Hypothalamus (tissue), 51 donors: ENCODE measurements at regions not wholly inside any gene's neighbourhood (a gene's known extent, or its start where the extent isn't known, plus 50 kb on each side); places are given as distances from the start of the nearest gene placed in this dataset.
A peak's percentile ranks its signal among the peaks of the same experiment; 100 is the strongest.
"Not testable (repeated sequence)": the region's sequence is repeated elsewhere in the genome, so short reads cannot be mapped to it uniquely, and the experiment has no call there.

Source experiments
- DNase-seq, 51 donors: peaks; one replicate each; lab custom pipeline; 2025; lab: John Stamatoyannopoulos, UW

DNA sequence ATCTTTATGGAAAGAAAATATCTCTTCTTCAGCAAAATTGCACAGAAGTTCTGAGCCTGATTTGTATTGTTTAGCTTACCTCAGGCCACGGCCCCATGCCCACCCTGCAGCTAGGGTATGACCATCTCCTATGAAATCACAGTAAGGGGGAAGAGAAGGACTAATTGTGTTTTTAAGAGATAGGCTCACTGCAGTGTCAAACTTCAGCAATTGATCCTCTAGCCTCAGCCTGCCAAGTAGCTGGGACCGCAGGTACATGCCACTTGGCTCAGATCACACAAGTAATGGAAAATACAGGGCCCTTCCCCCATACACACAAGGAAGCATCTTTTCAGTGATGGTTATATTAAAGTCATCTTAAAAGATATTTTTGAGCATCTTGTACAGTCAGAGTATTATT is 60.0 kb downstream of the DMAC1 start:
- DNase-seq, result no peak

DNA sequence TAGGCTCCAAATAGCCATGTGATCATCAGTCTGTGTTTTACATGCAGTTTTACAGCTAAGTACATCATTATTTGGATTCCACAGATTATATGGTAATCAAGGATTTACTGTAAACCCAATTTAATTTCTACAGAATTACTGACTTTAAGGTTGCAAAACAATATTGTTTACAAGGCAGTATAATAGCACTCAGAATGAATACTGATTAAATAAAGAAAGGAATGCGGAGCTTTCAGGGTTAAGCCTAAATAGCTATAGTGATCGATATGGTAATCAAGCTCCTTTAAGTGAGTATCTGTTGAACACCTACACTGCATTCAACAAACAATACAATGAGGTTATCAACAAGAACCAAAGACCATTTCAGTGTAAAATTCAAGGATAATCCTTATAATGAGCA is 64.3 kb downstream of the DMAC1 start:
- DNase-seq, result no peak

DNA sequence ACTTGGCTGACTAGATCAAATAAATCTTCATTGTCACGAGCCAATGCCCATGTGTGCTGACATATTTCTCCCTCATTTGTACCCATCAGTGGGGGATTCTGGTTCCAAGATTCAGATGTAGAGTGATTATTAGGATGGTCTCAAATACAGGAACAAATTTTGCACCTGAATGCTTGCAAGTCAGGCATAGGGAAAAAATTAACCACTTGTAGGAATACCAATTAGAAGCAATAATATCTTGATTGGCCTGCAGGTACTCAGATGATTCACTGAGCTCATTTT is 69.5 kb downstream of the DMAC1 start:
- DNase-seq, result no peak

DNA sequence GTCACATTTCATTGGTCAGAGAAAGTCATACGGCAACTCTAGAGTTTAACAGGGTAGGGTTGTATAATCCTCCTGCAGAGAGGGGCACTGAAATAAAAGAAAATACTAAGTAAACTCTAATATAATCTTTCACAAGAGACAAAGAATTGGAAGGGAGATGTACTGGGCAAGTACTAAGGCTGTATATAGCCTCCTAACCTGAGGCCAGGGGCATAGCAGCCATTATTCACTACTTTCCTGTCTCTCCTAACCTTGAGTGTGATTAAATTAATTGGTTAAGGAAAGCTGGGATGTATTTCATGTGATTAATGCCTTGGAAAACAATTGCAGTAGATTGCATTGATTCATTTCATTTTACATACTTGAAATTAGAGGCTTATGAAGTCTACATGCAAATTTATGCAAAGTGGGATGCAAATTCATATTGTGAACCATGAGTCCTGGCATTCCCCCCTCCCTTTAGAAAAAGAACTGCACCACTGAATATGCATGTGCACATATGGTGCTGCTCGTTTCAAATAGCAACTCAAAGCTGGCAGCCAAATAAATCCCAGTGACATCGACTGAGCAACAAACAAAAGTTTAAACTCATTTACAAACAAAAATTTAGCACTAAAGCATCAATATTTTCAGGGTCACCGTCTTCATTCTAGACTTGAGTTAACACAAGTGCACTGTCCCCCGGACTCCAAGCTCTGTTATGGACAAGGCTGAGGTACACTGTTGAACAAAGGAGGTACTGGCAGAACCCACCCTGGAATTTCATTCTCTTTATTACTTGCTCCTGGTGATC is 70.0 kb downstream of the DMAC1 start:
- DNase-seq, result no peak

DNA sequence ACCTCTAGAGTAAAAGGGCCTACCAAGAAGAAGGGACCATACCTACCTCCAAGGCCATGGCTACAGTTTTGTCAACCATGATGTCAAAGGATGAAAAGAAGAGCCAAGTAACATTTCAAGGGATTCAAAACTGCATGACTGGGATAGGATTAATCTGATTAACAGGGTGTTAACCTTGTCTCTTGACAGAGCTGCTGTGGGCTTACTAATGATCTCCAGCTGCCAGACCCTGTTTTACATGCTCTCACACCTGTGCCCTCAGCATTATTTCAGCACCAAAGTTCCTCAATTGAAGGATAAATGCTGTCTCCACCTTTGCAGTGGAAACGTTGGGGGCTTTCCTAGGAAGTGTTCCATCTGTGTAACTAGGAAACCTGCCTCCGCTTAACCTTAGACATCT is 78.3 kb downstream of the DMAC1 start:
- no peak for DNase-seq

DNA sequence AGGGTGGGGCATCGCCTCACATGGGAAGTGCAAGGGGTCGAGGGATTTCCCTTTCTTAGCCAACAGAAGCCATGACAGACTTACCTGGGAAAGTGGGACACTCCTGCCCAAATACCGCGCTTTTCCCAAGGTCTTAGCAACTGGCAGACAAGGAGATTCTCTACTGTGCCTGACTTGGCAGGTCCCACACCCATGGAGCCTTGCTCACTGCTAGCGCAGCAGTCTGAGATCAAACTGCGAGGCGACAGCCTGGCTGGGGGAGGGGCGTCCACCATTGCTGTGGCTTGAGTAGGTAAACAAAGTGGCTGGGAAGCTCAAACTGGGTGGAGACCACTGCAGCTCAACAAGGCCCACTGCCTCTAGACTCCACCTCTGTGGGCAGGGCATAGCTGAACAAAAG is 86.5 kb downstream of the DMAC1 start:
- not testable (repeated sequence) for DNase-seq

DNA sequence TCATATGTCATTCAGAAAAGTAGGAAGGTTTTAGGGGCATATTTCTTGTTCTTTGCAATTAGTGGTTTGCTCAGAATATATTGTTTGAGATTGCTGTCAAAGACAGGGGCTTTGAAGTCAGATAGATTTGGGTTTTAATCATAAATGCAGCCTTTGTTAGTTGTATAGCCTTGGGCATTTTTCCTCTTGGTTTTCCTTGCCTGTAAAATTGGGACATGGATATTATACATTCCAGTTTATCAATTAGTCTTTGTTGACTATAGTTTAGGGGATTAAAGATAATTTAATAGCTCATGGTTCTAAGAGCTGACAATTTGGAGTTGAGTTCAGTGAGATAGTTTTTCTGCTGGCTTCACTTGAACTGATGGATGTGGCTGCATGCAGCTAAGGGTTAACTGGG is 88.9 kb downstream of the DMAC1 start:
- DNase-seq, result no peak

DNA sequence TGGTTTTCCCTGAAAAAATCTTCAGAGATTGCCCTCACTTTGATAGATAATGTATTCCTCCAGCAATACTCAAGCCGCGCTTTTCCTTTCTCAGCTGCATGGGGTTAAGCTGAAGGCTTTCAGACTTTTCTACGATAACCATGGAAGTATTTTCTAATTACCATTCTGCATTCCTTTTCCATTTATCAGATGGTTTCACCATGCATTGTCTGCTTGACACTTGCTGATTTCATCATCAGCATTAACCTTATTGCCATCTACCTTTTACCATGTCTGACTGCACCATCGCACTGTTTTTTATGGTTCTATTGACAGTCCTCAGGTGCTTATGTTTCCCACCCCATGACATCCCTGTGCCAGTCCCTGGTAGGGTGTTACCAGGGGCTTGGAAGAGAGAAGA is 91.6 kb downstream of the DMAC1 start:
- DNase-seq, result no peak

DNA sequence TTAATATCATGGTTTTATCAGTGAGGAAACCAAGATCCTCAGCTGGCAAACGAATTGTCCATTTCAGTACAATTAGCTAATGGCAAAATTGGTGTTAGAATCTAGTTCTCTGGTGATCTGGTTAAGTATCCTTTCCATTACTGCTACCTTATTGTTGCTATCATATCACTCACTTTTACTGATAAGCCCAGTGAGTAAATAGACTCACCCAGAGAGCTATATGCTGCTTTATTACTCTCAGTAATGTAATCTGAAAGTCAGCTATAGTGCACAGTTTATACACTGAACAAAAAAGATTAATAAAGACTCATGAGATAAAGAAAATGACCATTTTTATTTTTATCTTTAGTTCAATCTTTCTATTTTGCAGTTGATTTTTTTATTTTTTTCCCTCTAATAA is 95.0 kb downstream of the DMAC1 start:
- no peak for DNase-seq

DNA sequence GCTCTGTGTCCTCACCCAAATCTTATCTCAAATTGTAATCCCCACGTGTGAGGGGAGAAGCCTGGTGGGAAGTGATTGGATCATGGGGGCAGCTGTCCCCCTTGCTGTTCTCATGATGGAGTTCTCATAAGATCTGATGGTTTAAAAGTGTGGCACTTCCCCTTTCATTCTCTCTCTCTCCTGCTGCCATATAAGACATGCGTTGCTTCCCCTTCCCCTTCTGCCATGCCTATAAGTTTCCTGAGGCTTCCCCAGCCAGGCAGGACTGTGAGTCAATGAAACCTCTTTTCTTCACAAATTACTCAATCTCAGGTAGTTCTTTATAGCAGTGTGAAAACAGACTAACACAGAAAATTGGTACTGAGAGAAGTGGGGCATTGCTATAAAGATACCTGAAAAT is 107.7 kb downstream of the DMAC1 start:
- DNase-seq, result no peak

DNA sequence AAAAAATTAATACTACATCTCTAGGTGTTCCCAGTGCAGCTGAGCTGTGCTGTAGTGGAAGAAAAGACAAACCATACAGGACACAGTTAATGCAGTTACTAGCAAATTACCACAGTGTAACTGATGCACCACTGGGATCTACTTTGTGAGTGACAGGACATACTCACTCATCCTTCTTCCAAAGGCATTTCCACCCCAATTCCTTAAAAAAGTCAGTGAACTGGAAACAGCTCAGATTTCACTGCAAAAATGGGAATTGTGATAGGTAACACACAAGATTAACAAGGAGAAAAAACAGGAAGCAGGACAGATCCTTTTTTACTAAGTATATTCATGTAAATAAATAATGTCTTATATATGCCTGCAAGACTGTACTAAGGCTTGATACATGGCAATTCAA is 109.6 kb downstream of the DMAC1 start:
- no peak for DNase-seq

DNA sequence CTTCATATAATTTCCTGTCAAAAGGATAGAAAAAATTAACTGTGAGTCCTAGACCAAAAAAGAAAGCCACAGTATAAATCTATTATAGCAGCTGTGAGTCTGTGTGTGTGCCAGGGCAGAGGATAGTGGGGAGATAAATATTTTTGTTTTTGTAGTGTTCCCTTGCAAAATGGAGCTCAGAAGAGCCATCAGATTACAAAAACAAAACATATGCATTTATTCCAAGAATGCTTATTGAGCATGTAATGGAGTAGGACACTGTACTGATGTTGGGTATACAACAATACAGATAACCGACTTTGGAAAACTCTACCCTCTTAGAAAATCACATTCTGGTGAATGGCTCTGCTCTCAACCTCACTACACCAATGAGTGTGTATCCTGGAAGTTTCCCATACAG is 111.0 kb downstream of the DMAC1 start:
- DNase-seq, result no peak

DNA sequence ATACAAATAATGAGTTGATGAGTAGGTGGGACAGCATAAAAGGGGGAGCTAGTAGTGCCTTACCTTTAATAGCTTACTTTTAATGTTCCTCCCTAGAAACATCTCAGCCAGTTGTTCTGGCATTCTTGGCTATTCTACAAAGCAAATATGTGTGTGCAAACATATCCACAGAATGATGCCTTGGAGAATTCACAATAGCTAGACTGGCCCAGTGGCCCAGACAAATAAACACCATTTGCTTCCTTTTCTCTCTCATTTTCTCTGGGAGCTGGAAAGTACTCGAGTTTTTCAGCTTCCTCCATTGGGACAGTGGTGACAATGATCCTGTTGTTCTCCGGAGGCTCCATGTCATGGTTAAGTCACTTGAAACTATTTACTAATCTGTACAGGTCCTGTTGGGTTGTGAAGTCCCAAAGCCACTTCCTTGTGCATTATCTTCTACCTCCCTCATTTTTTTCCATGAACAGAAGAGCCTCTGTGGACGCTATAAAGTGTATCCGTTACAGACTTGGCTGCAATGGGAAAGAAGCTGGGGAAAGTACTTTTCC is 122.9 kb downstream of the DMAC1 start:
- DNase-seq, result peak in 1 of 51 donors; percentile 2

DNA sequence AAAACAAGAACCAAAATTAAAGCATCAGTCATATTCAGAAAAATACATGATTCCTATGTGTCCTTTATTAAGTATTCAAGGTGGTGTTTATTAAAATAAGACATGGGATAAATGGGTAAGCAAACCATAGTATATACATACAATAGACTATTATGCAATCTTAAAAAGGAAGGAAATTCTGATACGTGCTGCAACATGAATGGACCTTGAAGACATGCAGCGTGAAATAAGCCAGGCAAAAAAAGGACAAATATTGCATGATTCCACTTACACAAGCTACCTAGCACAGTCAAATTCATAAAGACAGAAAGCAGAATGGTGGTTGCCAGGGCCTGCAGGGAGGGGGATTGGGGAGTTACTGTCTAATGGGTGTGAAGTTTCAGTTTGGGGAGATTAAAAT is 127.7 kb downstream of the DMAC1 start:
- no peak for DNase-seq

DNA sequence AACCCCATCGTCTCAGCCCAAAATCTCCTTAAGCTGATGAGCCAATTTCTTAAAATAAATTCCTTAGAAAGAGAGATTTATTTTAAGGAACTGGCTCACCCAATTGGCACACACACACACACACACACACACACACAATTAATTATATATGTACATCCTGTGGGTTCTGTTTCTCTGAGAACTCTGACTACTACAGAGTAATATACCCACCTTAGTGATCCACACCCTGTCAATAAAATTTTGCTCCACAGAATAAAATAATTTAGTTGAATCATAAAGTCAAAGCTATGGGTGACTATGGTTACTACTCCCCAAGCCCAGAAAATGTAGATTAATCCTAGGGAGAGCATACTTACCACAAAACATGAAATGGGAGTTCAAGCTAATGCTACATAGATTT is 131.0 kb downstream of the DMAC1 start:
- DNase-seq, result no peak

DNA sequence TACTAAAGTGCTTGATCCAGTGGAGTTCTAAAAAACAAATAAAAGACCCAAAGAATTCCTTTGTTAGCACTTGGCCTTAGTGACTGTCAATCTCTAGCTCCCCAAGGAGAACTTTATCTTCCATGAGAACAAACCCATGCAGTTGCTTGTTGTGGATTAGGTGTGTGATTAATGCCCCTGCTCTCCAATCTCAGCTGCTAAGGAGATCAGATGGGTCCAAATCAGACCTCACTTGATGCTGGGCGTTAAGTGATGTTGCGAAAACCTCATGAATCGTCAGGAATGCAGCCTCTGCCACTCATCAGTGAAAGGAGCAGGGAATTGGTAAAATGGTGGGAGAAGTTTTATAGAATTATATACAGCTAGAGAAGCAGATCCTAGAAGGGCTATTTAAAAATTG is 133.7 kb downstream of the DMAC1 start:
- DNase-seq, result no peak

DNA sequence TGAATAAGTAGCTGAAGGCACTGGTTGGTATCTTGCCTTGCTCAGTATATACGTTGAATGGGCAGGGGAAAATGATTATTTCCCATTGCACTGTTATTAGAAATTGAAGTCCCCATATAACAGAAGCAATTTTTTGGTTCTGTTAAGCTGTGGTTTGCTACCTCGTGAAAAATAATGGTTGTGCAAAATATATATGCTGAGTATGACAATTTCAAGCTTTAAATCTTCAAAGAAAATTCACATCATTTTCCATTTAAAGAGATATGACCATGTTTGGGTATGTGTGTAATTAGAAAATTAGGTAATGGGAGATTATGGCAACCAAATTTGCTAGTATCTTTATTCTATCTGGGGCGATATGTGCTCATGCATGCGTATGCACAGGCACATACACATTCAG is 139.8 kb downstream of the DMAC1 start:
- DNase-seq, result no peak

DNA sequence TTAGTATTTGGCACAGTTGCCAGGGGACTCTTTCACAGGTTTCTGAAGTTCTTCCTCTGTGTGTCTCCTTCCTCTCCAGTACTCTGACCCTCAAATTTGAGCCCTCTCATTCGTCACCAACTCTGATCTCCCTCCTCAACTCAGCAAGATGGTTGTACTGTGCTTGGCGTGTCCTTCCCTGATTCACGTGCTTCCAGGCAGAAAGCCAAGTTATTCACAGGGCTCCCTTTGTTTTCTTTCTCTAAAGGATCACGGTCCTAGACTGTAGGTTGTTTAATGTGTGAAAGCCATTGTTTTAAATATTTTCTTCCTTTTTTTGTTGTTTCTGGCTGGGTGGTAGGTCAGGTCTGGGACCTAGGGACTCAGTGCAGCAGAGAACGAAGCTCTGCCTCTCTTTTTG is 142.9 kb downstream of the DMAC1 start:
- peak in 12 of 51 donors; percentile 1 to 32 (median 3) for DNase-seq

DNA sequence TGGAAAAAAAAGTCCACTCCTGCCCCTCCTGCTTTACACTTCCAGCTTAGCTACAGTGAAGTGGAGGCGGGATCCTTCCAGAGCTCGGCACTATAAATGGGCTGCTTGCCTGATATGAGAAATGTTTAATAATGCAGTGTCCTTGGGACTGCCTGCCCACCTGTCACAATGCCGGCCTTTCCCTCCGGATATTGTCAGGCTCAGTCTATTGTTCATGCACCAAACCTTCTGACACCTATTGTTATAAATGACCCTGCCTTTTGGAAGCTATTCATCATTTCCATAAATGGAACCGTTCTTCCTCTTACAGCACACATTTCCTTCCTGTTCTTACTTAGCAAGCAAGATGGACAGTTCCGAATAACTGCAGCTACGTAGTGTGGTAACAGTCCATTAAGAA is 146.3 kb downstream of the DMAC1 start:
- no peak for DNase-seq

DNA sequence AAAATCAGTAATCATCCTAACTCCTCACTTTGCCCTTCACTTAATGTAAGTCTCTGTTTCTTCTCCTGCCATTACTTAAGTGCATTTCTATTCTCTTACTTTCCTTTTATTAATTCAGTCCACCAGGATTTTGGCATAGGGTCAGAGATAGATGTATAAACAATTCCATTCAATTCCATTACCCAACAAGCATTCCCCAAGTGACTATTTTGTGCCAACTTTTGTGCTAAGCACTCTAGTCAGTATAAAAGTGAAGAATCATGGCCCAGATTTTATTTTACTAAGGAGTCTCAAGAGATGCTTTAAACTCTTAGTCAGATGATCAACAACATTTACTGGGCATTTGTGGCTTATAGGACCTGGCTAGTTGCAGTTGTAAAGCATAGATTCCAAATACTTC is 159.3 kb downstream of the DMAC1 start:
- no peak for DNase-seq

DNA sequence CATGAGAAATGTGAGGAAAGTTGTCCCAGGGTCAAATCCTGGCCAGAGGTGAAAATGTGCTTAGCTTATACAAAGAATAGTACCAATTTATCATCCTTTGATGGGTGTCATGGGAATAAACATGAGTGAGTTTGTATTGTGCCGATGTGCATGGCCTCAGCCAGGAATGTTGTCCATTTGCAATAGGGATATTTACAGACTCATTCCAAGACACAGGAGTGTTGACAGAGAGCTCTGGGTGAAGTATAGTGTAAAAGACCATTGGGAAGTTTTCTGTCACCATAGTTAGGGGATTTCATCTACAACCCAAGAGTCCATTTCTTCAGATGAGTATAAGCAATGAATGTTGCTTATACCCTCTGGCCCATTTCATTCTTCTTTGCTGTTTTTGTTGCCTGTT is 160.1 kb downstream of the DMAC1 start:
- no peak for DNase-seq

DNA sequence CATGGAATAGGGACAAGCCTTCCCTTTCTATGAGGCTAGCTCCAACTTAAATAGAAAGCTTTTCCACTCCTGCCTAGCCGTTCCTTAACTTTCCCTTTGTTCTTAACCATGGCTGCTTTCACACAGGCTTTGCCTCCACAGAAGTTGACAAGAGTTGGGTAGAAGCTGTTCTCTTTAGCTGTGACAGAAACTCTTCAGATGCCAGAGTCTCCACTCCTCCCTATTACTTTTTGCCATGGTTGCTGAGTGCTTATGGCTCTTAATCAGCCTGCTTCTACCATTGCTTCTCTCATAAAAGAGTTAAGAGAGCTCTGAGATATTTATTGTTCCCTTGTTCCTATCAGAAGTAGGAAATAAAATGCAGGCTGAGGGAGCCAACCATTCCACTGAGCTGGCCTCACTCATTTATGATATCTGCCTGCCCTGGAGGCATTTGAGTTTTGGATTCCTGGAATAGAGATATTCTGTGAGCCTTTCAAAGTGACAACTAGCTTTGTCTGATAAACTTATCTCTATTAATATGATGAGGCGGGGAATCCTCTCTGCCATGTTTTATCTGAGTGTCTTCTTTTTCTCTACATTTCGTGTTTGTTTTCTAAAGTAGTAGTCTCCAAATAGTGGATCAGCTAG is 162.6 kb downstream of the DMAC1 start:
- DNase-seq, result no peak

DNA sequence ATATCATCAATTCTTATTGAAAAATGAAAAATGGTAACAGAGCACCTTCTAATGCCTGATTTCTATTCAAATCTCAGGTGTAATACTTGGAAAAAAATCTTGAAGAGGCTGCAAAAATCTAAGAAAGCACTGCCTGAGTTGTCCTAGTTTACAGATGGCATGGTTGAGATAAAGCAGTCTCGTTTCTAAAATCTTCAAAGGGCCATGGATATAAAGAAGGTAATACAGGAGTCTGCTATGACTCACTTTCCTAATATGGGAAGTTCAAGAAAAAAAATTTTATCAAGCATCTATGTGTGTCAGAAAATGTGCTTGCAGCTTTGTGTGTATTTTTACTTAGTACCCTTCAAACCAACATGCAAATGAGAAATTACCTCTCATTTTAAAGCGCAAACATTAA is 163.3 kb downstream of the DMAC1 start:
- DNase-seq, result no peak
